ENCODE measurements at regions not wholly inside any gene's neighbourhood (a gene's known extent, or its start where the extent isn't known, plus 50 kb on each side); places are given as distances from the start of the nearest gene placed in this dataset.

- no peaks in the 10 kb centered on the region for H3K79me2 ChIP-seq (ENCODE audit: insufficient read depth, low read length)
- no peak overlapping the region for H3K4me3 ChIP-seq (ENCODE audit: low read depth, low read length, poor library complexity, severe bottlenecking)
- no peaks in the 10 kb centered on the region for H4K20me1 ChIP-seq (ENCODE audit: insufficient read depth, low read length)
- no peaks in the 10 kb centered on the region for H3K9me3 ChIP-seq (ENCODE audit: low read length)
- H3K4me1 ChIP-seq (ENCODE audit: insufficient read depth, low read length, severe bottlenecking) = no peaks in the 10 kb centered on the region
- TF ChIP-seq CTCF (IDR thresholded peaks at IDR 0.05; ENCODE audit: low read length) (no peak), EZH2 (IDR thresholded peaks at IDR 0.05; ENCODE audit: borderline replicate concordance, low read length) (no peak)
- no peaks in the 10 kb centered on the region for H3K27me3 ChIP-seq (ENCODE audit: insufficient read depth, low read length)
- no peak overlapping the region for H3K4me2 ChIP-seq (ENCODE audit: low read length)
- no peaks in the 10 kb centered on the region for H3F3A ChIP-seq (ENCODE audit: insufficient read depth, low read length)
- no peak overlapping the region for H2AFZ ChIP-seq (ENCODE audit: low read length)
- no peak overlapping the region for H3K9ac ChIP-seq (ENCODE audit: low read length)
- no peaks in the 10 kb centered on the region for H3K36me3 ChIP-seq (ENCODE audit: insufficient read depth, low read length)
- no peaks in the 10 kb centered on the region for H3K9me2 ChIP-seq (ENCODE audit: low read depth, low read length)
- no peak overlapping the region for H3K27ac ChIP-seq (ENCODE audit: low read depth, low read length, poor library complexity, severe bottlenecking)
These were observed 291.7 kb upstream of the DDHD1 start for GRCh38 chr14:53444677-53445312.

- no peak overlapping the region for H3K4me2 ChIP-seq (ENCODE audit: low read length)
- H3K27me3 ChIP-seq (ENCODE audit: insufficient read depth, low read length) = no peaks in the 10 kb centered on the region
- H3K9me3 ChIP-seq (ENCODE audit: low read length) = no peaks in the 10 kb centered on the region
- H3F3A ChIP-seq (ENCODE audit: insufficient read depth, low read length) = no peaks in the 10 kb centered on the region
- no peak overlapping the region for H3K9ac ChIP-seq (ENCODE audit: low read length)
- no peaks in the 10 kb centered on the region for H3K4me1 ChIP-seq (ENCODE audit: insufficient read depth, low read length, severe bottlenecking)
- no peaks in the 10 kb centered on the region for H3K9me2 ChIP-seq (ENCODE audit: low read depth, low read length)
- H4K20me1 ChIP-seq (ENCODE audit: insufficient read depth, low read length) = no peaks in the 10 kb centered on the region
- H3K27ac ChIP-seq (ENCODE audit: low read depth, low read length, poor library complexity, severe bottlenecking) = no peak overlapping the region
- TF ChIP-seq EZH2 (IDR thresholded peaks at IDR 0.05; ENCODE audit: borderline replicate concordance, low read length) (no peak), CTCF (IDR thresholded peaks at IDR 0.05; ENCODE audit: low read length) (no peak)
- no peak overlapping the region for H3K4me3 ChIP-seq (ENCODE audit: low read depth, low read length, poor library complexity, severe bottlenecking)
- H3K79me2 ChIP-seq (ENCODE audit: insufficient read depth, low read length) = no peaks in the 10 kb centered on the region
- H3K36me3 ChIP-seq (ENCODE audit: insufficient read depth, low read length) = no peaks in the 10 kb centered on the region
- no peak overlapping the region for H2AFZ ChIP-seq (ENCODE audit: low read length)
These were observed 288.7 kb upstream of the DDHD1 start for GRCh38 chr14:53441789-53442188.

- no peak overlapping the region for H3K9ac ChIP-seq (ENCODE audit: low read length)
- H2AFZ ChIP-seq (ENCODE audit: low read length) = no peak overlapping the region
- no peaks in the 10 kb centered on the region for H4K20me1 ChIP-seq (ENCODE audit: insufficient read depth, low read length)
- no peaks in the 10 kb centered on the region for H3K9me3 ChIP-seq (ENCODE audit: low read length)
- H3F3A ChIP-seq (ENCODE audit: insufficient read depth, low read length) = no peaks in the 10 kb centered on the region
- no peaks in the 10 kb centered on the region for H3K9me2 ChIP-seq (ENCODE audit: low read depth, low read length)
- H3K4me2 ChIP-seq (ENCODE audit: low read length) = no peak overlapping the region
- H3K4me1 ChIP-seq (ENCODE audit: insufficient read depth, low read length, severe bottlenecking) = no peaks in the 10 kb centered on the region
- no peak for TF ChIP-seq EZH2 (IDR thresholded peaks at IDR 0.05; ENCODE audit: borderline replicate concordance, low read length)
- TF ChIP-seq CTCF (IDR thresholded peaks at IDR 0.05; ENCODE audit: low read length) = no peak
- H3K4me3 ChIP-seq (ENCODE audit: low read depth, low read length, poor library complexity, severe bottlenecking) = no peak overlapping the region
- H3K79me2 ChIP-seq (ENCODE audit: insufficient read depth, low read length) = no peaks in the 10 kb centered on the region
- no peaks in the 10 kb centered on the region for H3K36me3 ChIP-seq (ENCODE audit: insufficient read depth, low read length)
- no peaks in the 10 kb centered on the region for H3K27me3 ChIP-seq (ENCODE audit: insufficient read depth, low read length)
- no peak overlapping the region for H3K27ac ChIP-seq (ENCODE audit: low read depth, low read length, poor library complexity, severe bottlenecking)
These were observed 284.7 kb upstream of the DDHD1 start for GRCh38 chr14:53437858-53438257.
